UCSD-AML1 (cell line): ENCODE measurements at regions not wholly inside any gene's neighbourhood (a gene's known extent, or its start where the extent isn't known, plus 50 kb on each side); places are given as distances from the start of the nearest gene placed in this dataset.

Source experiments
- DNase-seq: peaks from one replicate; lab custom pipeline; 2025; ENCODE audit not compliant: unreplicated experiment; lab: John Stamatoyannopoulos, UW

GRCh38 chr7:25762511-25763462 is 389.2 kb upstream of the NFE2L3 start:
- DNase-seq = no peak

GRCh38 chr7:25763463-25763860 is 388.5 kb upstream of the NFE2L3 start:
- no peak for DNase-seq

GRCh38 chr7:25765110-25765655 is 386.8 kb upstream of the NFE2L3 start:
- DNase-seq = no peak

- DNase-seq = no peak
Measured at GRCh38 chr7:25770235-25770634, 381.8 kb upstream of the NFE2L3 start.

GRCh38 chr7:25770670-25771069 is 381.3 kb upstream of the NFE2L3 start:
- no peak for DNase-seq

GRCh38 chr7:25771491-25771890 is 380.5 kb upstream of the NFE2L3 start:
- DNase-seq = no peak

- DNase-seq = no peak
Measured at GRCh38 chr7:25772802-25773201, 379.2 kb upstream of the NFE2L3 start.

- no peak for DNase-seq
Measured at GRCh38 chr7:25774675-25775074, 377.3 kb upstream of the NFE2L3 start.

GRCh38 chr7:25775570-25775969 is 376.4 kb upstream of the NFE2L3 start:
- no peak for DNase-seq

- DNase-seq = no peak
Measured at GRCh38 chr7:25775999-25776743, 375.8 kb upstream of the NFE2L3 start.

GRCh38 chr7:25776744-25777123 is 375.3 kb upstream of the NFE2L3 start:
- no peak for DNase-seq

- no peak for DNase-seq
Measured at GRCh38 chr7:25777969-25778708, 373.9 kb upstream of the NFE2L3 start.

GRCh38 chr7:25779002-25779546 is 372.9 kb upstream of the NFE2L3 start:
- no peak for DNase-seq

- DNase-seq = no peak
Measured at GRCh38 chr7:25780904-25781303, 371.1 kb upstream of the NFE2L3 start.

GRCh38 chr7:25781704-25782103 is 370.3 kb upstream of the NFE2L3 start:
- DNase-seq = no peak

- no peak for DNase-seq
Measured at GRCh38 chr7:25786936-25787335, 365.1 kb upstream of the NFE2L3 start.

GRCh38 chr7:25787336-25787735 is 364.7 kb upstream of the NFE2L3 start:
- DNase-seq = no peak

GRCh38 chr7:25788371-25788770 is 363.6 kb upstream of the NFE2L3 start:
- no peak for DNase-seq

GRCh38 chr7:25788961-25789620 is 362.9 kb upstream of the NFE2L3 start:
- no peak for DNase-seq
